ENCODE measurements at regions not wholly inside any gene's neighbourhood (a gene's known extent, or its start where the extent isn't known, plus 50 kb on each side); places are given as distances from the start of the nearest gene placed in this dataset.

DNA sequence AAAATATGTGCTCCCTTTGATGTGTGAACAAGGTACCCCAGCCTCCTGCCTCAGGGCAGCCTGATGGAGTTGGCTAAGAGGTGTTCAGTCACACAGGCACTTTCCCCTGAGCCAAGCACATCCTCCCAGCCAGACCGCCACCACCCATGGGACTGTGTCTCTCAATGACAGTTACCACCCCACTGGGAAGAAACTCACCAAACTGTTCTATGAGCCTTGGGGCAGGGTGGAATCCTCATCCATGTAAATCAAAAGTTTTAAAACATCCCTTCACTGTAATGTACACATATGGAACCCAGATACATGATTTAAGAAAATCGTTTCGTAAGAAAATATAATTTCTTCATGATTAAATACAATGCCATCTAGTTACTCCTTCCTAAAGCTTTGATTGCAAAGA lies 138.4 kb upstream of the LSM14A start:
- TF ChIP-seq, protein P1, sequence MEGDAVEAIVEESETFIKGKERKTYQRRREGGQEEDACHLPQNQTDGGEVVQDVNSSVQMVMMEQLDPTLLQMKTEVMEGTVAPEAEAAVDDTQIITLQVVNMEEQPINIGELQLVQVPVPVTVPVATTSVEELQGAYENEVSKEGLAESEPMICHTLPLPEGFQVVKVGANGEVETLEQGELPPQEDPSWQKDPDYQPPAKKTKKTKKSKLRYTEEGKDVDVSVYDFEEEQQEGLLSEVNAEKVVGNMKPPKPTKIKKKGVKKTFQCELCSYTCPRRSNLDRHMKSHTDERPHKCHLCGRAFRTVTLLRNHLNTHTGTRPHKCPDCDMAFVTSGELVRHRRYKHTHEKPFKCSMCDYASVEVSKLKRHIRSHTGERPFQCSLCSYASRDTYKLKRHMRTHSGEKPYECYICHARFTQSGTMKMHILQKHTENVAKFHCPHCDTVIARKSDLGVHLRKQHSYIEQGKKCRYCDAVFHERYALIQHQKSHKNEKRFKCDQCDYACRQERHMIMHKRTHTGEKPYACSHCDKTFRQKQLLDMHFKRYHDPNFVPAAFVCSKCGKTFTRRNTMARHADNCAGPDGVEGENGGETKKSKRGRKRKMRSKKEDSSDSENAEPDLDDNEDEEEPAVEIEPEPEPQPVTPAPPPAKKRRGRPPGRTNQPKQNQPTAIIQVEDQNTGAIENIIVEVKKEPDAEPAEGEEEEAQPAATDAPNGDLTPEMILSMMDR (conservative IDR thresholded peaks at IDR 0.05; ENCODE audit: low read length) = no peak
- TF ChIP-seq EZH2phosphoT487 (IDR thresholded peaks at IDR 0.05; ENCODE audit: borderline replicate concordance) = no peak
